GM21723 (cell line): ENCODE measurements at regions not wholly inside any gene's neighbourhood (a gene's known extent, or its start where the extent isn't known, plus 50 kb on each side); places are given as distances from the start of the nearest gene placed in this dataset.
A peak's percentile ranks its signal among the peaks of the same experiment; 100 is the strongest.
"Not testable (repeated sequence)": the region's sequence is repeated elsewhere in the genome, so short reads cannot be mapped to it uniquely, and the experiment has no call there.

Source experiments
- ATAC-seq: cut with Tn5 transposase; IDR thresholded peaks from one replicate; pipeline ENCODE4 v1.9.1; 2021; ENCODE audit warnings: mild to moderate bottlenecking, moderate library complexity; ENCODE audit not compliant: unreplicated experiment

DNA sequence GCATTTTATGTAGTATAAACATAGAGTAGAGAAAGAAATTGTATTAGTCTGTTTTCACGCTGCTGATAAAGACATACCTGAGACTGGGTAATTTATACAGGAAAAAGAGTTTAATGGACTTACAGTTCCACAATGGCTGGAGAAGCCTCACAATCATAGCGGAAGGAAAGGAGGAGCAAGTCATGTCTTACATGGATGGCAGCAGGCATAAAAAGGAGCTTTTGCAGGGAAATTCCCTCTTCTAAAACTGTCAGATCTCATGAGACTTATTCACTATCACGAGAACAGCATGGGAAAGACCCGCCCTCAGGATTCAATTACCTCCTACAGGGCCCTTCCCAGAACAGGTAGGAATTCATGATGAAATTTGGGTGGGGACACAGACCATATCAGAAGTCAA is 98.1 kb downstream of the ARRDC3 start:
- not testable (repeated sequence) for ATAC-seq

DNA sequence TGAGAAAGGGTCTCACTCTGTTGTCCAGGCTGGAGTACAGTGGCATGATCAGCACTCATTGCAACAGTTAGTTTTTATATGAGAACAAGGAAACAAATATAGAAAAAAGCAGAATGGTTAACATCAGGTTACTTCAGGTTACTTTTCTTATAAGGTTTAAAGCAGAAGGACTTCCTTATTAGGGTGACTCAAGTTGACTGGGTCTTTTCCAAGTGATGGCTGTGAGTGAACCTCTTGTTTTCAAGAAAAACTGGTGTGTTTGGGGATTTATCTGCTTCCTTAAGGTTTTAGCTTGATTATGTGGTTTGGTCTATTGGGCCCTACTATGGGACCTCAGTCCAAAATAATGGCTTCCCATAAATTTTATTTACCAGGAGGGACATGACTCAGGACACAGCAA is 99.2 kb downstream of the ARRDC3 start:
- ATAC-seq, result no peak

DNA sequence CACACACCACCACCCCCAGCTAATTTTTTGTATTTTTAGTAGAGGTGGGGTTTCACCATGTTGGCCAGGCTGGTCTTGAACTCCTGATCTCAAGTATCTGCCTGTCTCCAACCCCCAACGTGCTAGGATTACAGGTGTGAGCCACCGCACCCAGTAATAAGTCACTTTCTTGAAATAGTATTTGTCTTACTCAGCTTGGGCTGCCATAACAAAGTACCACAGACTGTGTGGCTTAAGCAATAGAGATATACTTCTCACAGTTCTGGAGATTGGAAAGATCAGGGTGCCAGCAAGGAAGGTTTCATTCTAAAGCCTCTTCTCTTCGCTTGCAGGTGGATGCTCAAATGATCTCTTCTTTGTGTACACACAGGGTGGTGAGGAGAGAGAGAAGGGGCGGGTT is 99.8 kb downstream of the ARRDC3 start:
- no peak for ATAC-seq

DNA sequence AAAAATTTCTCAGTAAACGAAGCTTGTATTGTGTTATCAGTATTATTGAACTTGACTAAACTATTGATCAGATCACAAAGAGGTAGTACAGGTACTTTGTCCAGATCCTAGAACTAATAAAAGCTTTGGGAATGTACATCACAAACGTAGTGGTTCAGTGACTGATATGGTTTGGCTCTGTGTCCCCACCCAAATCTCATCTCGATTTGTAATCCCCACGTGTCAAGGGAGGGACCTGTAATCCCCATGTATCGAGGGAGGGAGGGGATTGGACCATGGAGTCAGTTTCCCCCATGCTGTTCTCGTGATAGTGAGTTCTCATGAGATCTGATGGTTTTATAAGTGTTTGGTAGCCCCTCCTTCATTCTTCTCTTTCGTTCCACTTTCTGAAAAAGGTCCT is 100.9 kb downstream of the ARRDC3 start:
- ATAC-seq, result no peak

DNA sequence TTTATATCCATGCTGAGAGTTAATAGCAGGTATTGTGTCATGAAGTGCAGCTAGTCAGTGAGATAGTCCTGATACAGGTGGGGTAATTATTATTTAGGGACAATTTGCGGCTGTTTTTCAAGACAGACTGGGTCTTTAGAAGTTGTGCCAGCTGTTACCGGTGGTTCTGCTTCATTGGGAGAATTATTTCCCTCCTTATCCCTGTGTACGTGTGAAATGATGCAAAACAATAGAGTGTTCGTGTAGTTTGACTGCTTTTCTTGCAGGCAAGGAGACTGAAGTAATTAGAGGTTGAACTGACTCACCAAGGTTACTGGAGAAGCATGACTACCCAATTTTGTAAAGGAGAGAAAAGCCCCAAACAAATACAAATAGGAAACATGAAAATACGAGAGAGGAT is 101.7 kb downstream of the ARRDC3 start:
- ATAC-seq, result no peak

DNA sequence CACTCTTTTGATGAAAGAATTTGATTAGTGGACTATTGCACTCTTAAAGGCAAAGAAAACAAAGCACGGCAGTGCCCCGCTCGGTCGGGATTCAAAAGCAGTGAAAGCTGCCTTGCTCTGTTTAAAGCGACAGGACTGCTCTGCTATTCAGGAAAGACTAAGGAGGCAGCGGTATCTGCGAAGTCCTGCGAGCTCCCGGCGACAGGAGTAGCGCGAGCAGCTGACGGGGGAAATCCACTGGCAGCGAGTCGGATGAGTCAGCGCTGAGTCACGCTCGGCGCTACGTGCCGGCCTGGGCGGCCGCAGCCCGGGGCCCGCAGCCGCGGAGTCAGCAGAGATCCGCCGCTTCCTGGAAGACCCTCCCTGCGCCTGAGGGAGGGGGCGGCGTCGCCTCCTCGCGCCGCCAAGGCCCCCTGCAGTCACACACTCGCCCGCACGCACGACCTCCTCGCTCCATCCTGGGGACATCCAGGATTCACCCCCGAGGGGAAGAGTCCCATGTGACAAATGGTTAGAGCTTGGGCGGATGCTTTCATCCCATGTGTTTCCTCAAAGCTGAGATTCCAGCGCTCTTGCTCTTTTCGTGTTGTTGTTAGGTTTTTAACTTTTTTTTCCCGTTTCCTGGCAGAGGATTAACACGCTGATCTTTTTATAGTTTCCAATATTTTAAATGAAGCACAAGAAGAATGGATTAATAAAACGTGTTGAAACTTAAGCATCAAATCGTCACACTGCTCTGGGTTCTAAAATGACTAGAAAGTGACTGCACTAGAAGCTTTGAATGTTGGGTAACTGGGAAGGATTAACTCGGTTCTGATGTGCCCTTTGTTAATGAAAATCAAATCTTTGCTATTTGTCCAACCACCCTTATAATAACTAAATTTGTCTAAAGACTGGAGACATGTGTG is 102.5 kb downstream of the ARRDC3 start:
- peak; percentile 96 for ATAC-seq

DNA sequence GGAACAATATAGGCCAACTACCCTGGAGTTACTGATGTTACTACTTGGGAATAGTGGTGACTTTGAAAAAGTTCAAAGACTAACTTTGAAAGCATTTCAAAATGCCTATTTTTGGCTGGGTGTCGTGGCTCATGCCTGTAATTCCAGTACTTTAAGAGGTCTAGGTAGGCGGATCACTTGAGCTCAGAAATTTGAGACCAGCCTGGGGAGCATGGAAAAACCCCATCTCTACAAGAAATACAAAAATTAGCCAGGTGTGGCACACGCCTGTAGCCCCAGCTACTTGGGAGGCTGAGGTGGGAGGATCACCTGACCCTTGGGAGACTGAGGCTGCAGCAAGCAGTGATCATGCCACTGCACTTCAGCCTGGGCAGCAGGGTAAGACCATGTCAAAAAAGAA is 105.3 kb downstream of the ARRDC3 start:
- ATAC-seq, result no peak

DNA sequence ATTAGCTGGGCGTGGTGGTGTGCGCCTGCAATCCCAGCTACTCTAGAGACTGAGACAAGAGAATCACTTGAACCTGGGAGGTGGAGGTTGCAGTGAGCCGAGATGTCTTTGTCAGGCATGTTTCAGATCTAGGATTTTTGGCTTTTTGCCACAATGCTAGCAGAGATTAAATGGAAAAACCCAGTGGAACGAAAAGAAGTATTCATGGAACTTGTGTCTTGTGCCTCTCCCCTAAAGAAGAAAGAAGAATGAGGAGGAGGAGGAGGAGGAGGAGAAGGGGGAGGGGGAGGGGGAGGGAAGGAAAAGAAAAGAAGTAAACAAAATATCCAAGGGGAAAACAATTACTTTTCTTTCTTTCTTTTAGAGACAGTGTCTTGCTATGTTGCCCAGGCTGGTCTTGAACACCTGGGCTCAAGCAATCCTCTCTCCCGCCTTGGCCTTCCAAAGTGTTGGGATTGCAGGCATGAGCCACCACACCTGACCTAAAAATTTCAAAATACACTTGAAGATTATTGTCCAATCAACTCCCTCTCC is 106.0 kb downstream of the ARRDC3 start:
- ATAC-seq, result no peak

DNA sequence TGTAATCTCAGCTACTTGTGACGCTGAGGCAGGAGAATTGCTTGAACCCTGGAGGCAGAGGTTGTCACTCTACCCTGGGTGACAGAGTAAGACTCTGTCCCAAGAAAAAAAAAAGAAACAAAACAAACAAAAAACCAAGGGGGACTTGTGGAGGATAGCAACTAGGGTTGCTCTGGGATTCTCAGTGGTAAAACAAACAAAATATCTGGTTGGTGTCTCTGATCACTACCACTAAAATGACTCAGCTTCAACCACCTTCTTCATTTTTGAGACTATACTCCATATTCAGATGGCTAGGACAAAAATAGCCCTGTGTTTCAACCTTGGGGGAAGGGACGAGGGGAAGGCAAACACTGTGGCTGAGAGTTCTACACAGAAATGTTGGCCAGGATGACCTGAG is 110.3 kb downstream of the ARRDC3 start:
- peak; percentile 90 for ATAC-seq

DNA sequence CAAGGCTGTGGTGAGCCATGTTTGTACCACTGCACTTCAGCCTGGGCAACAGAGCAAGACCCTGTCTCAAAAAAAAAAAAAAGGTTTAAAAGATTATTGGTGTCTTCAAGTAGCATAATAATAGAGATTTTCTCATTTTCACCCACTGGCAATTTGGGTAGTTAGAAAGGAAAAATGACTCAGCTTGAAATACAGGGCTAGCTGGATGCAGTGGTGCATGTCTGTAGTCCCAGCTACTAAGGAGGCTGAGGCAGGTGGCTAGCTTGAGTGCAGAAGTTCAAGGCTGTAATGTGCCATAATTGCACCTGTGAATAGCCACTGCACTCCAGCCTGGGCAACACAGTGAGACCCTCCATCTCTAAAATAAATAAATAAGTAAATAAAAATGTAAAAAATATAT is 111.1 kb downstream of the ARRDC3 start:
- ATAC-seq, result peak; percentile 65

DNA sequence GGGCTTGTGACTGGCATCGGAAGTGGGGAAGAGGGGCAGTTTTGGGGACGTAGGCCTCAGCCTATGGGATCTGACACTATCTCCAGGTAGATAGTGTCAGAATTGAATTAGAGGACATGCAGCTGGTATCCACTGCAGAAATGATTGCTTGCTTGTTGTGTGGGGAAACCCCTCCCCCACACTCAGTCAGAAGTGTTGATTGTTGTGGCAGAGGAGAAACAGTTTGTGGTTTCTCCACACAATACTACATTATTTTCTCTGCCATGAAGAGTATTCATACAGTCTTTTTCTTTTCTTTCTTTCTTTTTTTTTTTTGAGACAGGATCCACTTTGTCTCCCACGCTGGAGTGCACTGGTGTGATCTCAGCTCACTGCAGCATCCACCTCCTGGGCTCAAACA is 113.9 kb downstream of the ARRDC3 start:
- ATAC-seq, result no peak

DNA sequence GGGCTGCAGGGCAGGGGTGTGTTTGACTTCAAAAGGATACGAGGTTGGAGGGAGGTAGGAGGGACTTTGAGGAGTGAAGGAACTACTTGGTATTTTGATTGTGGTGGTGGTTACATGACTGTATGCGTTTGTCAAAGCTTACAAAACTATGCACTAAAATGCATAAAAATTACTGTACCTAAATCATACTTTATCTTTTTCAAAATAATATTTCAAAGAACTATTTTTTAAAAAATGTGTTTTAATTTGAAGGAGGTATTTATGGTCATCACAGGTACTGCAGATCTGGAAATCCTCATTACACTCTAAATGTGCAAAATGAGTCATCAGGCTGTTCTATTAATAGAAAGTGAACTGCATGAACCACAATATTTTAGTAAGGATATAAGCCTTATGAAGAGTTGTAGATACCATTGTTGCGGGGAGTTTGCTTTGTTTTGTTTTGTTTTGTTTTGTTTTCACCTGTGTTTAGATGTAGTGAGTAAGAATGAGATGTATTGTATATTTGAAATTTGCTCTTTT is 116.9 kb downstream of the ARRDC3 start:
- peak; percentile 71 for ATAC-seq

DNA sequence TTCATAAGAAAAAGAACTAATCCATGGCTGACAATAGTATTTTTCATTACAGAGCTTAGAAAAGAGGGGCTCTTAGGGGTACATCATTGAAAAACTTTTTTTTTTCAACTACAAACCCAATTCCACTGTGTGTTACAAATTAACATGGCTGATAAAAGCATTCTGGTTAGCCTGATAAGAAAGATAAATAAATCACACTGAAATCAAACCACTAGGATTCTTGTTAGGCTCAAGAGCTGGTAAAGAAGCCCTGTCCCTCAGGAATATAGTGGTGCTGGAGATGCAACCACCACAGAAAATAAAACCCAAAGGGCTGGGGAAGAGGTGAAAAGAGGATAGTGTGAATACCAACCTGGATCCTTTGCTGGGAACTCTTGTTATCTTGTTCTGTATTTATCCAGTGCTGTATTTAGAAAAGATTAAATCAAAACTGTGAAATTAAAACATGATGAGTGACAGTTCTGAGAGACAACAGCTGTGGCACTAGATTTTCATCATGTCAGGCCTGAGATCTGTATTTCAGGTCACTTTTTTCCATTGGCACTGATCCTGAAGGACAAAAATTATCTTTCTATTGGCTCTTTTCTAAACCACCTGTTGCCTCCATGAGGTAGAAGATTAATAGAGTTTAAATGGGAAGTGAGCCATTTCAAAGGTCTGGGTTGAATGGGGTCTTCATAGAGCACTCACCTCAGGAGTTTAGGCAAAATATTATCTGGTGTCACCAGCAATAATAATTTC is 118.6 kb downstream of the ARRDC3 start:
- no peak for ATAC-seq

DNA sequence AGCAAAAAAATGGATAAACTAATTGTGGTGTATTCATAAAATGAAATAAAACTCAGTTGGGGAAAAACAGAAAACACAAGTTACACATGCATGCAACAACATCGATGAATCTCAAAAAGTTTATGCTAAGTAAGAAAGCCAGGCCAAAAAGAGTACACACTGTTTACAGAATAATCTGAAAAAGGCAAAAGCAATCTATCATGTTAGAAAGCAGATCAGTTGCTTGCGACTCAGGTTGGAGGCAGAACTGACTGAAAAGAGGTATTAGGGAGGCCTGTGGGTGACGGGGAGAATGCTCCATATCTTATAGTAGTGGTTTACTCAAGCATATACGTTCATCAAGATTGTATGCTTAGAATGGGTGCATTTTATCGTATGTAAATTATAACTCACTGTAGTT is 119.2 kb downstream of the ARRDC3 start:
- no peak for ATAC-seq

DNA sequence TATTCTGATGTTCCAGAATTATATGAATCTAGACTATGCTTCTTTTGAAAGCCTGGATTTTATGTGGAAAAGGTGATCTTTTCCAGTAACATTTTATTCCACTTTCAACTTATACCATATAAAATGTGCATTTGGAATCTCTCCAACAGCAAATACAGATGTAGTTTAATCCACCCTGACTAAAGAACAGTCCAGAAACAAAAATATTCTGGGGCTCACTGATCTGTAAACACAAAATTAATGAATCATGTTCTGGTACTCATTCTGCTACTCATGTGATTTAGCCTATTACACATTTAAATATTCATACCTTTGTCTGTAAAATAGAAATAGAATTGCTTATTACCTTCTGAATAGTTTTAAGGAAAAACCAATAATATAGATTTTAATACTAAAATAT is 125.8 kb downstream of the ARRDC3 start:
- ATAC-seq, result no peak

DNA sequence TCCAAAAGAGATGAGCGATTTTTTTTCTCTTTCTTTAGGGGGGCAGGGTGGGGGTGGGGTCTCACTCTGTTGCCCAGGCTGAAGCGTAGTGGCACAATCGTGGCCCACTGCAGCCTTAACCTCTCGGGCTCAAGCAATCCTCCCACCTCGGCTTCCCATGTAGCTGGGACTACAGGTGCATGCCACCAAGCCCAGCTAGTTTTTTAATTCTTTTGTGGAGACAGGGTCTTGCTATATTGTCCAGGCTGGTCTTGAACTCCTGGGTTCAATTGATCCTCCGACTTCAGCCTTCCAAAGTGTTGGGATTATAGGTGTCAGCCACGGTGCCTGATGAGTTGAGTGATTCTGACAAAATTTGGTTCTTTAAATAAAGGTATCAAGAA is 127.0 kb downstream of the ARRDC3 start:
- no peak for ATAC-seq

DNA sequence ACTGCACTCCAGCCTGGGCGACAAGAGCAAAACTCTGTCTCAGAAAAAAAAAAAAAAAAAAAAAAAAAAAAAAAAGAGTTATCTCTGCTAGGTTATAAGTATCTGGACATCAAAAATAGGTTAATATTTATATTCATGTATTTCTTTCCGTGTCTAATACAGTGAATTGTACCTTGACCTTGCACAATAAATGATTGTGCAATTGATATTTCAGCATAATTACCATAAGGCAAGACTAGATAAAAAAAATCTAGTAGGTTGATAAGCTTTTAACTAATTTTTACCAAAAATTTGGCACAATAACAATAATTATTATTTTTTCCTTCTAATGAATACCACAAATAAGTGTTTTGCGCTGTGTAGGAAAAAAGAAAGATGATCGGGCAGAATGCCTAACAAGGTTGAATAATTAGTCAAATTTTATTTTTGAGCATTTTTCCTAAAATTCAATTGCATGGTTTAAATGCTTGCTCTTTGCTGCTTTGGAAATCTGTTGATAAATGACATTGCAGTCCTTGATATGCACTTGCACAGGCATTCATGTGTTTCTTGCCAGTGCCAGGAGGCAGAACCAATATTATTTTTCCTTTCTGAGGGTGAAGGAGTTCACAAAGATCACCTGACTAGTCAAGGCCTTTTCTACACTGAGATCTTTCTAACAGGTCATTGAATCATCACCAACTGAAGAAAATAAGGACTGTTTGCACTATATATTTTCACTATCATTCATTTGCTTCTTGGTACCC is 127.5 kb downstream of the ARRDC3 start:
- no peak for ATAC-seq

DNA sequence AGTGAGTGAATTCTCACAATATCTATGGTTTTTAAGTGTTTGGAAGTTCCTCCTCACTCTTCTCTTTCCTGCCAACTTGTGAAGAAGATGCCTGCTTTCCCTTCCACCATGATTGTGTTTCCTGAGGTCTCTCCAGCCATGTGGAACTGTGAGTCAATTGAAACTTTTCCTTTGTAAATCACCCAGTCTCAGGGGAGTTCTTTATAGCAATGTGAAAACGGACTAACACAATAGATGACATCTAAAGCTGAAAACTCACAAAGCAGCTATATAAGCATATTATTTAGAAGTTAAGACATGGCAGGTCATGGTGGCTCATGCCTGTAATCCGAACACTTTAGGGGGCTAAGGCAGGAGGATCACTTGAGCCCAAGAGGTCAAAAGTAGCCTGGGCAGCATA is 130.2 kb downstream of the ARRDC3 start:
- ATAC-seq, result no peak

DNA sequence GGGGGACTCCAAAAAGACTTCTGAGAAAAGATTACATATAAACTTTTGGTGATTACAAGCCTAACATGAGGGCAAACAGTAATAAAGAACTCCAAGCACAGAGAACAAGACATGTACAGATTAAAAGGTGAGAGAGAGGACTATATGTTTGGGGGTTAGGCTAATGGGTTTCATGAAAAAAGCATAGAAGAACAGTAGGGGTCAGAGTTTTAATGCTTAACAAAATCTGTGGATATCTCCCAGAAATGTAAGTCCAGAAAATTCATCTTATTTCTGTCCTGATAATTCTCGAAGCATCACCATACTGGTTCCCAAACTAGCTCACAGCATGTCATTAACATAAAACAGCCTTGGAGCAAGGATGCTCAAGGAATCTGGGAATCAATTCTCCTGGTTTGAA is 137.2 kb downstream of the ARRDC3 start:
- ATAC-seq, result no peak

DNA sequence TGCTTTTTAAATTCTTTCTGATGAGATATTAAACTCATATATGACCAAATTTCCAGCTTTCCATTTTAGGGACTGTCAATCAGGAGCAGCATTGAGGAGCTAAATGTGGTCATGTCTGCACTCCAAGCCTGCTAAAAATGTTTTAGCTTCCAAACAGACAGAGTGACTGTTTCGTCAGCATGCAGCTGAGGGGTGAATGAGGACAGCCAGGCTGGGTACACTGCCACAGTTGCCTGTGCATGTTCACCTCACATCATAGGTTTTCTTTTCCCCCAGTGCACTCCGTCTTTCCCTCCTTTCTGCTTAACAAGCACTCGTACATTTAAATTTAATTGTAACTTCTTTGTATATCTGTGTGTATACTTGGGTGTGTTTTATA is 138.1 kb downstream of the ARRDC3 start:
- ATAC-seq, result no peak

DNA sequence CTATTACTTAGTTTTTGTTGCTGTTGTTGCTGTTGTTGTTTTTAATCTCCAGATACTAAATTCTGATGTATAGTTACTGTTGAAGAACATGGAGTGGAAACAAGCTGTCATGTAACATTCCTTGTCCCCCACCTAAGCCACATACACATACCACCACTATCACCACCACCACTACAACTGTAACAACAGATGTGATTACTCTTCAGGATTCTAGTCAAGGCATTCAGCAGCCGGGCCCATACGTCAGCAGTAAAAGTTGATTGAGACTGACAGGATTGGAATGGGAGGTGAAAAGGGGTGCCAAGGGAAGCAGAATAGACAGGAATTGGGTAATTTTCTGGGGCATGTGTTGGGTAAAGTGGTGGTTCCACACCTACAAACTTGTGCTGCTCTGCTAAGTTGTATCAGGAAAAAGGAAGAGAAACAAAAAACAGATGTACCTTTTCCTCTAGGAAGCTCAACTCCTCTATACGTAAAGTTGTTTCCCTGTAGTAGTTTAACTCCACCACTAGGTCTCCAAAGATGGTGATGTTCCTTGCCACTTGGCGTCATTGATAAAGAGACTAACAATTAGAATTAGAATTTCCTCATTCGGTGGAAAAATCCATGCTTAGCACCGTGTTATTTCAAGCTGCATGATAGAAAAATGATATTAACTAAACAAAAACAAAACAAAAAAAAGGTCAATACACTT is 138.6 kb downstream of the ARRDC3 start:
- ATAC-seq, result no peak
